SK-N-MC (cell line): ENCODE measurements at regions not wholly inside any gene's neighbourhood (a gene's known extent, or its start where the extent isn't known, plus 50 kb on each side); places are given as distances from the start of the nearest gene placed in this dataset.

ENCODE experiments used
- DNase-seq: peaks from one replicate; pipeline ENCODE4 v3.0.0-alpha.2; 2011; ENCODE audit warnings: low read depth, low spot score
- H3K27ac ChIP-seq: fragments of 200-600 bp; sonication (generic); 2 replicates; pipeline ENCODE4 v1.5.1; 2016; ENCODE audit warnings: mixed run types
- H3K36me3 ChIP-seq: fragments of 200-600 bp; sonication (generic); 2 replicates; pipeline ENCODE4 v1.6.1; 2017; ENCODE audit warnings: antibody characterized with exemption, low read length, mixed read lengths; ENCODE audit not compliant: insufficient read depth
- H3K4me3 ChIP-seq: fragments of 200-600 bp; sonication (generic); 2 replicates; pipeline ENCODE4 v1.5.1; 2016
- H3K9ac ChIP-seq: fragments of 200-600 bp; sonication (generic); 2 replicates; pipeline ENCODE4 v1.8.0; 2017; ENCODE audit warnings: mixed run types, mixed read lengths; ENCODE audit not compliant: insufficient read length
- H3K9me3 ChIP-seq: fragments of 200-600 bp; sonication (generic); 2 replicates; pipeline ENCODE4 v1.6.1; 2017; ENCODE audit warnings: low read depth, mild to moderate bottlenecking, antibody characterized with exemption, low read length, moderate library complexity, mixed read lengths
- EZH2 ChIP-seq: fragments of 200-600 bp; sonication (generic); IDR thresholded peaks from one replicate; pipeline ENCODE4 v1.6.1; 2017; ENCODE audit warnings: antibody characterized with exemption
- FOXP2 ChIP-seq: optimal IDR thresholded peaks from 2 replicates; pipeline ENCODE3; 2011; ENCODE audit warnings: mild to moderate bottlenecking, moderate library complexity; ENCODE audit not compliant: insufficient read depth; ENCODE audit errors: extremely low read length, control extremely low read depth
- POLR2AphosphoS5 ChIP-seq: IDR thresholded peaks from 2 replicates; pipeline ENCODE4 v1.6.1; 2012; ENCODE audit warnings: mild to moderate bottlenecking, low read depth, low read length, borderline replicate concordance

DNA sequence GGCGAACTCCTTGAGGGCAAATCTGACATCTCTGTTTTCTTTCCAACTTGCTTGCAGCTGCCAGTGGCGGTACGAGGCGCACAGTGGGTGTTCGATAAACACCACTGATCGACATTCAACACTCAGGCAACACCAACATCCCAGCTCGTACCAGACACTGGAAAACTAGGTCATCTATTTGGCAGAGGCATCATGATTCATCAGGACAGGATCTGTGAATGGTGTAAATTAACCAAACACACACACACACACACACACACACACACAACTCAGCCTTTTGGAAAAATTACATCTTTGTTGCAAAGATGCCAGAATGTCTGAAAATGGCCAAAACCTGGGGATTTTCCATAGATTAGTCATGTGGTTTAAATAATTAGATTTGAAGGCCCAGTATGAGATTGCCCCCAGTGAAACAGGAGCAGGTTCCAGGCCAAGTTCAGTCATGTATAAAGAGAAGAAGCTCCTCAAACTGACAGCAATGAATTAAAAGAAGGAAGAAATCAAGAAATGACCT lies 150.5 kb upstream of the NCKAP5 start:
- Histone ChIP-seq H3K36me3 (no peaks in the 10 kb centered on the region), H3K9me3 (no peaks in the 10 kb centered on the region), H3K27ac (no peak overlapping the region), H3K9ac (no peak overlapping the region), H3K4me3 (no peak overlapping the region)
- no peak for DNase-seq
- TF ChIP-seq EZH2 (no peak), POLR2AphosphoS5 (no peak), FOXP2 (no peak)

DNA sequence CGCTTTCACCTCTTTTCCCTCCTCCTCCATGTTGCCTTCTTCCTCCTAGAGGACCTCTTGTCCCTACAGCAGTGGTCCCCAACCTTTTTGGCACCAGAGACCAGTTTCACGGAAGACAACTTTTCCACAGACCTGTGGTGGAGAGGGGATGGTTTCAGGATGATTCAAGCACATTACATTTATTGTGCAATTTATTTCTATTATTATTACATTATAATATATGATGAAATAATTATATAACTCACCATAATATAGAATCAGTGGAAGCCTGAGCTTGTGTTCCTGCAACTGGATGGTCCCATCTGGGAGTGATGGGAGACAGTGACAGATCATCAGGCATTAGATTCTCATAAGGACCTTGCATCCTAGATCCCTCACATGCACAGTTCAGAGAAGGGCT lies 152.2 kb upstream of the NCKAP5 start:
- Histone ChIP-seq H3K9me3 (no peaks in the 10 kb centered on the region), H3K27ac (no peak overlapping the region), H3K4me3 (no peak overlapping the region), H3K36me3 (no peaks in the 10 kb centered on the region), H3K9ac (no peak overlapping the region)
- no peak for TF ChIP-seq EZH2
- DNase-seq, result no peak

DNA sequence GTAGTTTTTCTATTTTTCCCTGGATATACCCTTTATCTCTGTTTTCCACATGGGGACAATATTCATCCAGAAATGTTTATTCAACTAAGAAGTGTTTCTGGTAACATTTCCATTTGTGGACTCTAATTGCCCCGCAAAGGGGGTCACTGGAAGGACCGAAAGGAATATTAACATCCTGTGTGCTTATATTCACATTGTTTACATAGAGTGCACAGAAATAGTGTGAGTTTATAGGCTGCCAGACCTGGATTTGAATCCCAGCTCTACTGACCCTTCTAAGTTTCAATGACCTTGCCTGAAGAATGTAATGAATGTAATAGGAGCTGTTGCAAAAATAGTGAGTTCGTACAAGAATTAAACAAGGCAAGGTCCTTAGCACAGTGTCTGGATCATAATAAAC lies 152.9 kb upstream of the NCKAP5 start:
- TF ChIP-seq EZH2 (no peak), FOXP2 (no peak), POLR2AphosphoS5 (no peak)
- Histone ChIP-seq H3K36me3 (no peaks in the 10 kb centered on the region), H3K9me3 (no peaks in the 10 kb centered on the region), H3K27ac (no peak overlapping the region), H3K4me3 (no peak overlapping the region), H3K9ac (no peak overlapping the region)
- DNase-seq, result no peak

DNA sequence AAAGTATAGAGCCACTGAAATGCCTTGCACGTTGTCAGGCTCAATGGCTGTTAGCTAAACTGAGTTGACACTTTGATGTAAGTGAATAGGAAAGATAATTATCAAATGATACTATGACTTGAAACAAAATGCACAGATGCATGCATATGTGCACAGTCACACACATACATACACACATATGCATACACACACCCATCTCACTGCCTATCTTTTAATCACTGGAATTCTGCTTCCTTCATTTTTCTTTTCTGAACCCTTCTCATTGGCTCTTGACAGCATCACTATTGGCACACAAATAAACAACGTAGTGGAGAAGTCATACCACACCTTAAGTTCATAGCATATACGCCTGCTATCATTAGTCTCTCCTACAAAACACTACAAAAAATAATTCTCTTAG lies 154.9 kb upstream of the NCKAP5 start:
- Histone ChIP-seq H3K9me3 (no peaks in the 10 kb centered on the region), H3K9ac (no peak overlapping the region), H3K27ac (no peak overlapping the region), H3K36me3 (no peaks in the 10 kb centered on the region), H3K4me3 (no peak overlapping the region)
- DNase-seq, result no peak
- TF ChIP-seq EZH2 (no peak), FOXP2 (no peak), POLR2AphosphoS5 (no peak)

DNA sequence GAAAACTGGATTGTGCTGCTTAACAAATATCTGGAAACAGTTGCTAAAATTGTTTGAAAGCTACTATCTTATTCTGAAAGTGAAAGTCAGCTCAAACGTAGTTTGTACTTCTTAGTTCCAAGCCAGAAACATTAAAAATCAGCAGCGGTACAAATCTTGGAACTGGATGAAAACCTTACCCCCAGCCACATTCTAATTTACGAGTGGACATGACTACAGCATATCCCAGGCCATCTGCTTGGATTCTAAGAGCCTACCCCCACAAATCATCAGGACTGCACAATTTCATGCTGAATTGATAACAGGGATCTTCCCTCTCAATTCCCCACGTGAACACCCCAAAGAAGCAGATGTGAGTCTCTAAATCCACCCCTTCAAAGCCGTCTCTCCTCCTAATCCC lies 158.7 kb upstream of the NCKAP5 start:
- no peak overlapping the region for H3K27ac ChIP-seq
- no peak for DNase-seq
- H3K4me3 ChIP-seq, result no peak overlapping the region
- H3K9me3 ChIP-seq, result no peaks in the 10 kb centered on the region
- no peak for TF ChIP-seq FOXP2
- no peak for TF ChIP-seq EZH2
- no peak for TF ChIP-seq POLR2AphosphoS5
- no peaks in the 10 kb centered on the region for H3K36me3 ChIP-seq
- no peak overlapping the region for H3K9ac ChIP-seq

DNA sequence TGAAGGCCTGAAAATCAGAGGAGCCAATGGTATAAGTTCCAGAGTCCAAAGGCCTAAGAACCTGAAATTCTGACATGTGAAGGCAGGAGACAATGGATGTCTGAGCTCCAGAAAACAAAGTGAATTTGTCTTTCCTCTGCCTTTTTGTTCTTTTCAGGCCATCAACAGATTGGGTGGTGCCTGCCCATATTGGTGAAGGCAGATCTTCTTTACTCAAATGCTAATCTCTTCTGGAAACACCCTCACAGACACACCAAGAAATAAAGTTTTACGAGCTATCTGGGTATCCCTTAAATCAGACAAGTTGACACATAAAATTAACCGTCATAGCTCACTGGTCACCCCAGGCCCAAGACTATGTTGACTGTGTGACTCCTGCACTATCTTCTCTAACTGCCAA lies 163.8 kb upstream of the NCKAP5 start:
- Histone ChIP-seq H3K9ac (no peak overlapping the region), H3K36me3 (no peaks in the 10 kb centered on the region), H3K27ac (no peak overlapping the region), H3K4me3 (no peak overlapping the region), H3K9me3 (no peaks in the 10 kb centered on the region)
- no peak for TF ChIP-seq EZH2
- TF ChIP-seq POLR2AphosphoS5, result no peak
- TF ChIP-seq FOXP2, result no peak
- DNase-seq, result no peak

DNA sequence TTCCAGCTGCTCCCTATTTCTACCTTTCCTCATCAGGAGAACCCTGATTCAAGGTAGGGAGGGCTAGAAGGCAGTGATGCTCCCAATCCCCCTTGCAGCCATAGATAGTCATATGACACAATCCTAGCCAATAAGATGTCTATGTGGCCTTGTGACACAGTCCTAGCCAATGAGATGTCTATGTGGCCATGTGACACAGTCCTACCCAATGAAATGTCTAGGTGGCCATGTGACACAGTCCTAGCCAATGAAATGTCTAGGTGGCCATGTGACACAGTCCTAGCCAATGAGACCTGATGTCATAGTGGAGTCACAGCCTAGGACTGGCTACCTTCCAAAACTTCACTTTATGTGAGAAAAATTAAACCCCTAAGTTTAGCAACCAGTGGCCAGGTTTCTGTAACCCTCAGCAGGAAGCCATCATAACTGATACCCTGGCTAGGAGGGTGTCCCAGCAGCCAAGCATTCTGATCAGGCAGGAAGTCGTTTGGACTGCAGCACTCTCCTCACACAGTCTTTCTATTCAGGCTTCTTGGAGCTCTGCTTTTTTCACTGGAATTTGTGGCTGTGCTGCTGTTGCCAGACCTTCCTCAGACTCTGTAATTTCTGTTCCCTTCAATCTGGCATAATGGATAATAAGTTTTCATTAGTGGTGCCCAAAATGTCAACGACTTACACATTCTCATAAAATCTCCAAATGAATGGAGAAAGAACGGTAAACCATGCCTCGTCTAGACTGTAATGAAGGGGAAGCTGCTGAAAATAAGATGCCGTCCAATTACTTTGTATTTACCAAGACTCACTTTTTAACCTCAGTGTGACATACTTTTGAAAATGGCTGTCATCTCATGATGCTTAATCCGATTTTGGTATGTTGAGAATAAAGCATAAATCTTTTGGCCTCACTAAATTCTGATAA lies 165.0 kb upstream of the NCKAP5 start:
- Histone ChIP-seq H3K9ac (no peak overlapping the region), H3K27ac (no peak overlapping the region), H3K4me3 (no peak overlapping the region), H3K9me3 (no peaks in the 10 kb centered on the region), H3K36me3 (no peaks in the 10 kb centered on the region)
- no peak for DNase-seq
- no peak for TF ChIP-seq POLR2AphosphoS5
- no peak for TF ChIP-seq FOXP2
- TF ChIP-seq EZH2, result no peak

DNA sequence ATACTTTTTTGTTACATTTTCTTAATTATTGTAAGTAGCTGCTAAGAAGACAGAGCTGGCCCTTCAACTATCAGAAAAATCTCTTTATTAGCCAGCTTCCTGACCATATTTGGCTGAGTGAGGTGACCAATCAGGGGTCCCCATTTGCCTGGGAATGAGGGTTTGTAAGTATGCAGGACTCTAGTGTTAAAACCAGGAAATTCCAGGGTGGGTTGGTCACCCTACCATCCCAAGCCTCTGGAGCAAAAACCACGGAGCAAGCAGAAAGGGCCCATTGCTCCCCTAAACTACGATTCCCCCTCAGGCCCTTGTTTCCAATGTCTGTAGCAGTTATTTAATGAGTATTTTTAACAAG lies 165.6 kb upstream of the NCKAP5 start:
- Histone ChIP-seq H3K36me3 (no peaks in the 10 kb centered on the region), H3K4me3 (no peak overlapping the region), H3K27ac (no peak overlapping the region), H3K9me3 (no peaks in the 10 kb centered on the region), H3K9ac (no peak overlapping the region)
- no peak for DNase-seq
- TF ChIP-seq FOXP2 (no peak), EZH2 (no peak), POLR2AphosphoS5 (no peak)
